K562 (cell line): ENCODE measurements at regions not wholly inside any gene's neighbourhood (a gene's known extent, or its start where the extent isn't known, plus 50 kb on each side); places are given as distances from the start of the nearest gene placed in this dataset.

Source experiments
- CEBPB ChIP-seq: fragments of 450-650 bp; IDR thresholded peaks from 2 replicates; pipeline ENCODE4 v1.6.1; 2016; ENCODE audit warnings: missing genetic modification characterization, missing compliant biosample characterization
- CREB1 ChIP-seq, 2 experiments: sonication (generic) in 1 of 2; formaldehyde crosslinking in 1 of 2; IDR thresholded peaks; 2 replicates each; pipeline versions ENCODE4 v1.6.1 to v1.8.0; 2012 to 2022; ENCODE audit warnings: inconsistent platforms in 1 of 2, mild to moderate bottlenecking in 1 of 2, missing genetic modification reagents in 1 of 2, moderate library complexity in 1 of 2
- FOXA3 ChIP-seq, 2 experiments: fragments of 450-650 bp in 1 of 2; sonication (generic) in 1 of 2; formaldehyde crosslinking; IDR thresholded peaks in 1 of 2; conservative IDR thresholded peaks in 1 of 2; 2 replicates each; pipeline versions ENCODE4 v1.4.0 to v1.8.0; 2020 to 2022; ENCODE audit warnings: mild to moderate bottlenecking in 2 of 2, missing genetic modification reagents in 1 of 2
- HIVEP1 ChIP-seq: fragments of 250-450 bp; sonication (Bioruptor Pico); IDR thresholded peaks from 2 replicates; pipeline ENCODE4 v1.4.0; 2020; ENCODE audit warnings: mild to moderate bottlenecking
- HMGXB4 ChIP-seq: sonication (generic); formaldehyde crosslinking; IDR thresholded peaks from 2 replicates; pipeline ENCODE4 v1.8.1; 2023; ENCODE audit warnings: mild to moderate bottlenecking, missing genetic modification reagents

- TF ChIP-seq HIVEP1 (no peak), HMGXB4 (CRISPR knock-in tag) (no peak), CEBPB (no peak), CREB1 (IDR thresholded peaks at IDR 0.05) (no peak), CREB1 (CRISPR knock-in tag; IDR thresholded peaks at IDR 0.05) (no peak), FOXA3 (CRISPR knock-in tag; conservative IDR thresholded peaks at IDR 0.05 in 1 of 2, IDR thresholded peaks at IDR 0.05 in 1 of 2) (no peak)
These were observed 623.8 kb downstream of the FAT4 start for GRCh38 chr4:125938541-125938940.
